ENCODE measurements at regions not wholly inside any gene's neighbourhood (a gene's known extent, or its start where the extent isn't known, plus 50 kb on each side); places are given as distances from the start of the nearest gene placed in this dataset.

GRCh38 chrX:94114362-94114761 is 440.4 kb downstream of the FAM133A start:
- DNase-seq (ENCODE audit: low spot score in 2 of 2): no peak
- Histone ChIP-seq H3K36me3 (no peaks in the 10 kb centered on the region), H3K4me1 (no peaks in the 10 kb centered on the region), H3K27ac (no peak overlapping the region), H3K27me3 (no peaks in the 10 kb centered on the region), H3K4me3 (no peak overlapping the region), H3K9me3 (no peaks in the 10 kb centered on the region)
- intact Hi-C loops (cut with DNase I; ENCODE audit: low total_unique reads): no loop called here
- TF ChIP-seq POLR2AphosphoS5 (IDR thresholded peaks at IDR 0.05): no peak
- TF ChIP-seq POLR2A (IDR thresholded peaks at IDR 0.05): no peak

GRCh38 chrX:94121799-94122198 is 447.8 kb downstream of the FAM133A start:
- Histone ChIP-seq H3K36me3 (no peaks in the 10 kb centered on the region), H3K4me3 (no peak overlapping the region), H3K27me3 (no peaks in the 10 kb centered on the region), H3K9me3 (no peaks in the 10 kb centered on the region), H3K27ac (no peak overlapping the region), H3K4me1 (no peaks in the 10 kb centered on the region)
- TF ChIP-seq POLR2AphosphoS5 (IDR thresholded peaks at IDR 0.05): no peak
- TF ChIP-seq CTCF (IDR thresholded peaks at IDR 0.05): no peak
- TF ChIP-seq POLR2A (IDR thresholded peaks at IDR 0.05): no peak
- DNase-seq (ENCODE audit: low spot score in 2 of 2): no peak
- intact Hi-C loops (cut with DNase I; ENCODE audit: low total_unique reads): no loop called here

GRCh38 chrX:94123062-94123461 is 449.1 kb downstream of the FAM133A start:
- no peak for DNase-seq (ENCODE audit: low spot score in 2 of 2)
- no peak overlapping the region for H3K27ac ChIP-seq
- H3K27me3 ChIP-seq: no peaks in the 10 kb centered on the region
- no peak overlapping the region for H3K4me3 ChIP-seq
- no peaks in the 10 kb centered on the region for H3K36me3 ChIP-seq
- H3K4me1 ChIP-seq: no peaks in the 10 kb centered on the region
- no peaks in the 10 kb centered on the region for H3K9me3 ChIP-seq
- TF ChIP-seq CTCF (IDR thresholded peaks at IDR 0.05) (no peak), POLR2AphosphoS5 (IDR thresholded peaks at IDR 0.05) (no peak), POLR2A (IDR thresholded peaks at IDR 0.05) (no peak)
- intact Hi-C loops (cut with DNase I; ENCODE audit: low total_unique reads): no loop called here

GRCh38 chrX:94162971-94163370 is 489.0 kb downstream of the FAM133A start:
- Histone ChIP-seq H3K36me3 (no peaks in the 10 kb centered on the region), H3K9me3 (no peaks in the 10 kb centered on the region), H3K4me1 (no peaks in the 10 kb centered on the region), H3K4me3 (no peak overlapping the region), H3K27me3 (peaks cover 0 to 6% of the 10 kb centered on the region in 2 donors), H3K27ac (no peak overlapping the region)
- intact Hi-C loops (cut with DNase I; ENCODE audit: low total_unique reads): no loop called here
- no peak for TF ChIP-seq POLR2AphosphoS5 (IDR thresholded peaks at IDR 0.05)
- TF ChIP-seq POLR2A (IDR thresholded peaks at IDR 0.05): no peak
- no peak for TF ChIP-seq CTCF (IDR thresholded peaks at IDR 0.05)
- DNase-seq (ENCODE audit: low spot score in 2 of 2): no peak

- peaks cover 0 to 2% of the 10 kb centered on the region in 2 donors for H3K9me3 ChIP-seq
- TF ChIP-seq CTCF (IDR thresholded peaks at IDR 0.05) (no peak), POLR2AphosphoS5 (IDR thresholded peaks at IDR 0.05) (no peak), POLR2A (IDR thresholded peaks at IDR 0.05) (no peak)
- H3K4me1 ChIP-seq: no peaks in the 10 kb centered on the region
- peaks cover 0 to 12% of the 10 kb centered on the region in 2 donors for H3K27me3 ChIP-seq
- intact Hi-C loops (cut with DNase I; ENCODE audit: low total_unique reads): no loop called here
- H3K27ac ChIP-seq: no peak overlapping the region
- no peak overlapping the region for H3K4me3 ChIP-seq
- DNase-seq (ENCODE audit: low spot score in 2 of 2): no peak
- no peaks in the 10 kb centered on the region for H3K36me3 ChIP-seq
Measured at GRCh38 chrX:94178145-94178788, 504.3 kb downstream of the FAM133A start.
